ENCODE measurements at regions not wholly inside any gene's neighbourhood (a gene's known extent, or its start where the extent isn't known, plus 50 kb on each side); places are given as distances from the start of the nearest gene placed in this dataset.
"Not testable (repeated sequence)": the region's sequence is repeated elsewhere in the genome, so short reads cannot be mapped to it uniquely, and the experiment has no call there.

DNA sequence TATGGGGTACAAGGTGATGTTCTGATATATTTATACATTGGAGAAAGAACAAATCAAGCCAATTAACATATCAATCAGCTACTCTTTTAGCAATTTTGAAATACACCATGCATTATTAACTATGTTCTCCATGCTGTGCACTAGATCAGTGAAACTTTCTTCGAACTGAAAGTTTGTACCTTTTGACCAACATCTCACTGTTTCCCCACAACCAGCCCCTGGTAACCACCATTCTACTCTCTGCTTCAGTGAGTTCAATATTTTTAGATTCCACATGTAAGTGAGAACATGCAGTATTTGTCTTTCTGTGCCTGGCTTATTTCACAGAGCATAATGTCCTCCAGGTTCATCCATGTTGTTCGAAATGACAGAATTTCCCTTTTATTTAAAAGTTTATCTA lies 246.1 kb upstream of the VCX start:
- no peaks in the 10 kb centered on the region for H3K9me3 Mint-ChIP-seq (ENCODE audit: insufficient read depth)
- TF ChIP-seq, protein P1, sequence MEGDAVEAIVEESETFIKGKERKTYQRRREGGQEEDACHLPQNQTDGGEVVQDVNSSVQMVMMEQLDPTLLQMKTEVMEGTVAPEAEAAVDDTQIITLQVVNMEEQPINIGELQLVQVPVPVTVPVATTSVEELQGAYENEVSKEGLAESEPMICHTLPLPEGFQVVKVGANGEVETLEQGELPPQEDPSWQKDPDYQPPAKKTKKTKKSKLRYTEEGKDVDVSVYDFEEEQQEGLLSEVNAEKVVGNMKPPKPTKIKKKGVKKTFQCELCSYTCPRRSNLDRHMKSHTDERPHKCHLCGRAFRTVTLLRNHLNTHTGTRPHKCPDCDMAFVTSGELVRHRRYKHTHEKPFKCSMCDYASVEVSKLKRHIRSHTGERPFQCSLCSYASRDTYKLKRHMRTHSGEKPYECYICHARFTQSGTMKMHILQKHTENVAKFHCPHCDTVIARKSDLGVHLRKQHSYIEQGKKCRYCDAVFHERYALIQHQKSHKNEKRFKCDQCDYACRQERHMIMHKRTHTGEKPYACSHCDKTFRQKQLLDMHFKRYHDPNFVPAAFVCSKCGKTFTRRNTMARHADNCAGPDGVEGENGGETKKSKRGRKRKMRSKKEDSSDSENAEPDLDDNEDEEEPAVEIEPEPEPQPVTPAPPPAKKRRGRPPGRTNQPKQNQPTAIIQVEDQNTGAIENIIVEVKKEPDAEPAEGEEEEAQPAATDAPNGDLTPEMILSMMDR (IDR thresholded peaks at IDR 0.05), result no peak
- TF ChIP-seq EZH2 (IDR thresholded peaks at IDR 0.05; ENCODE audit: borderline replicate concordance, insufficient read depth, low read depth, low read length, poor library complexity, severe bottlenecking), result no peak
- Histone ChIP-seq H3K4me3 (ENCODE audit: control extremely low read depth in 1 of 5, extremely low read depth in 1 of 5, insufficient read depth in 1 of 5, low read depth in 2 of 5, low read length in 4 of 5) (no peak overlapping the region), H3K36me3 (replicated peaks in 1 of 2; ENCODE audit: control extremely low read depth in 1 of 2, control insufficient read depth in 1 of 2, extremely low read depth in 1 of 2, insufficient read depth in 2 of 2, low read length in 1 of 2) (no peaks in the 10 kb centered on the region), H3K27me3 (replicated peaks in 1 of 4; ENCODE audit: control extremely low read depth in 1 of 4, control insufficient read depth in 3 of 4, insufficient read depth in 4 of 4, low read length in 3 of 4) (no peaks in the 10 kb centered on the region), H3K27ac (ENCODE audit: low read length in 2 of 2) (no peak overlapping the region), H3K9me3 (ENCODE audit: control extremely low read depth in 1 of 3, control insufficient read depth in 2 of 3, insufficient read depth in 1 of 3, low read length in 2 of 3) (peaks cover 0 to 2% (median 0%) of the 10 kb centered on the region in 3 donors), H2AFZ (ENCODE audit: insufficient read depth, low read depth, low read length, poor library complexity, severe bottlenecking) (no peak overlapping the region), H3K79me2 (ENCODE audit: control insufficient read depth, insufficient read depth, low read length) (no peaks in the 10 kb centered on the region), H4K20me1 (ENCODE audit: control insufficient read depth, insufficient read depth, low read length, poor library complexity, severe bottlenecking) (no peaks in the 10 kb centered on the region), H3K9ac (ENCODE audit: low read length) (no peak overlapping the region), H3K4me1 (ENCODE audit: control insufficient read depth in 2 of 2, insufficient read depth in 2 of 2, low read length in 2 of 2) (no peaks in the 10 kb centered on the region), H3K4me2 (replicated peaks; ENCODE audit: low read depth, low read length, poor library complexity, severe bottlenecking) (no peak overlapping the region)
- ATAC-seq (ENCODE audit: low read depth), result no peak
- DNase-seq, result no peak
- intact Hi-C loops (cut with micrococcal nuclease), result no loop called here
- ChIA-PET CTCF (no interaction called here), POLR2A (no interaction called here)
- WGBS (ENCODE audit: insufficient coverage), result no CpG with 5 or more reads among the region's 2 CpGs
- H3K4me3 Mint-ChIP-seq, result no peak overlapping the region
- H3K4me1 Mint-ChIP-seq, result no peaks in the 10 kb centered on the region
- no peaks in the 10 kb centered on the region for H3K27me3 Mint-ChIP-seq
- no peak overlapping the region for H3K27ac Mint-ChIP-seq

DNA sequence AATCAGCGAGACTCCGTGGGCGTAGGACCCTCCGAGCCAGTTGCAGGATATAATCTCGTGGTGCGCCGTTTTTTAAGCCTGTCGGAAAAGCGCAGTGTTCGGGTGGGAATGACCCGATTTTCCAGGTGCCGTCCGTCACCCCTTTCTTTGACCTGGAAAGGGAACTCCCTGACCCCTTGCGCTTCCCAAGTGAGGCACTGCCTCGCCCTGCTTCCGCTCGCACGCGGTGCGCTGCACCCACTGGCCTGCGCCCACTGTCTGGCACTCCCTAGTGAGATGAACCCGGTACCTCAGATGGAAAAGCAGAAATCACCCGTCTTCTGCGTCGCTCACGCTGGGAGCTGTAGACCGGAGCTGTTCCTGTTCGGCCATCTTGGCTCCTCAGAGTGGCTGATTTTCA lies 249.6 kb upstream of the VCX start:
- H3K4me2 ChIP-seq (replicated peaks; ENCODE audit: low read depth, low read length, poor library complexity, severe bottlenecking); H3K9me3 Mint-ChIP-seq (ENCODE audit: insufficient read depth); H3K4me1 ChIP-seq (ENCODE audit: control insufficient read depth in 2 of 2, insufficient read depth in 2 of 2, low read length in 2 of 2); H3K9me3 ChIP-seq (ENCODE audit: control extremely low read depth in 1 of 3, control insufficient read depth in 2 of 3, insufficient read depth in 1 of 3, low read length in 2 of 3); H3K27ac ChIP-seq (ENCODE audit: low read length in 2 of 2); H3K79me2 ChIP-seq (ENCODE audit: control insufficient read depth, insufficient read depth, low read length); H3K27me3 Mint-ChIP-seq; intact Hi-C loops (cut with micrococcal nuclease); ATAC-seq (ENCODE audit: low read depth); H3K4me3 Mint-ChIP-seq; H3K9ac ChIP-seq (ENCODE audit: low read length); H3K4me3 ChIP-seq (ENCODE audit: control extremely low read depth in 1 of 5, extremely low read depth in 1 of 5, insufficient read depth in 1 of 5, low read depth in 2 of 5, low read length in 4 of 5); H2AFZ ChIP-seq (ENCODE audit: insufficient read depth, low read depth, low read length, poor library complexity, severe bottlenecking); H3K36me3 ChIP-seq (replicated peaks in 1 of 2; ENCODE audit: control extremely low read depth in 1 of 2, control insufficient read depth in 1 of 2, extremely low read depth in 1 of 2, insufficient read depth in 2 of 2, low read length in 1 of 2); DNase-seq; H3K27me3 ChIP-seq (replicated peaks in 1 of 4; ENCODE audit: control extremely low read depth in 1 of 4, control insufficient read depth in 3 of 4, insufficient read depth in 4 of 4, low read length in 3 of 4); H4K20me1 ChIP-seq (ENCODE audit: control insufficient read depth, insufficient read depth, low read length, poor library complexity, severe bottlenecking); POLR2A ChIA-PET; CTCF ChIA-PET; H3K27ac Mint-ChIP-seq; H3K4me1 Mint-ChIP-seq: not testable (repeated sequence)
- WGBS (ENCODE audit: insufficient coverage), result 97% methylated on average over 18 of the region's 28 CpGs

Measured in B cell (primary cell).